ENCODE measurements at regions not wholly inside any gene's neighbourhood (a gene's known extent, or its start where the extent isn't known, plus 50 kb on each side); places are given as distances from the start of the nearest gene placed in this dataset.
"Not testable (repeated sequence)": the region's sequence is repeated elsewhere in the genome, so short reads cannot be mapped to it uniquely, and the experiment has no call there.

DNA sequence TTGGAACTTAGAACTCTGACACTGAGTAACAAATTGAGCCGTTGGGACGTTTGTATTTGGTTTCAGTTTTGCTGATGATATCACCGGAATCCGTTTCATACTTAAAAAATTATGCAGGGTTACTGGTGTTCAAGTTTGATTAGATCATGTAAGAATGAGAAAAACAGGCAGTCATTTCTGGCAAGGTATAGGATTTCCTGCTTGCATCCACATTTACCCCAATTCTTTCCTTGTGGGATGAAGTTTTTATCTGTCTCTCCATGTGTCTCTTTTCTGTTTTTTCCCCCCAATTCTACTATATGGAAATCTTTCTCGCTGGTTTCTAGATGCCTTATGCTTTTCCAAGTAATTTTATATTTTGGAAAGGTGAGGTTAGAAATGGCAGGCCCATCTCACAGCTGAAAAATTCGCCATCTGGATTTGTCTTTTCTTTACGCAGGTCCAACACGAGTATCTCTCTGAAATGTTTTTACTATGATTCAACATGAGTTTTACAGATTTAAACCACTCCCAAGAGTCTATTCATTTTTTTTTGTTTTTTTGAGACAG is 197.9 kb downstream of the SHOX start:
- no peaks in the 10 kb centered on the region for H3K9me3 ChIP-seq (ENCODE audit: low read depth, low read length)
- no peak overlapping the region for H3K4me3 ChIP-seq (ENCODE audit: low read length)
- no peaks in the 10 kb centered on the region for H3K4me1 ChIP-seq (ENCODE audit: insufficient read depth, low read length)
- no peaks in the 10 kb centered on the region for H3K27me3 ChIP-seq (ENCODE audit: insufficient read depth, low read length)

DNA sequence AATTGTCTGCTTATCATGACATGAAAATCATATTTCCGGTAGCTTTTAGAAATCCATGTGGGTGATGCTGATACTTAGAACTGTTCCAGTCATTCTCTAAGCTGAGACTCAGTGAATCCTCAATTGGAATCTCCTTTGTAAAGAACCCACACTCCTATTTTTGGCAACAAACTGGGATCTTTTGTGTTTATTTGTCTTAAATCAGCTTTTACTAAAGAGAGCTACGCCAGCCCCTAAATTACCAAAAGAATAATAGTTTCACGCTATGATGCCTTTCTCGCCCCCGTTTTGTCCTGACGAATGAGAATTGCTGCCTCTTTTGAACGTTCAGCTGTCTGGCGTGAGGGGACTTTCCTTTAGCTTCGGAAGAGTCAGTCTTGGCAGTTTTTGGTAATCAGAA is 195.9 kb downstream of the SHOX start:
- Histone ChIP-seq H3K27me3 (ENCODE audit: insufficient read depth, low read length) (no peaks in the 10 kb centered on the region), H3K4me1 (ENCODE audit: insufficient read depth, low read length) (no peaks in the 10 kb centered on the region), H3K9me3 (ENCODE audit: low read depth, low read length) (no peaks in the 10 kb centered on the region), H3K4me3 (ENCODE audit: low read length) (no peak overlapping the region)

DNA sequence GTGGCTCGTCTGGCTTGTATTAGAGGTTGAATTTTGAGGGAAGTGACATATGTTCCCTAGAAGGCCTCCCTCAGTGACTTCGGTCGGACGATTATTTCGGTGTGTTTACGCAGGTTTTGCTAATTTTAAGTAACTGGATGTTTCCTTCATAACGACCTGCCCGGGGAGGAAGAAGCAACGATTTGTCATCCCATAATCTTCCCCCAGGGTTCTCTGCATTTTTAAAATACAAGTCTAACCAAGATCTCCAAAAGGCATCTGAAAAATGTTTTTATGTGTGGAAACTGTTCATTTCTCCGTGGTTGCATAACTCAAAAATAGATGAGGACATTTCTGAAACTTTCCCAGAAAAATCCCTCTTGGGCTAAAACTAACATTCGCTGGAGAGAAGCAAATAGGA is 195.4 kb downstream of the SHOX start:
- no peaks in the 10 kb centered on the region for H3K9me3 ChIP-seq (ENCODE audit: low read depth, low read length)

DNA sequence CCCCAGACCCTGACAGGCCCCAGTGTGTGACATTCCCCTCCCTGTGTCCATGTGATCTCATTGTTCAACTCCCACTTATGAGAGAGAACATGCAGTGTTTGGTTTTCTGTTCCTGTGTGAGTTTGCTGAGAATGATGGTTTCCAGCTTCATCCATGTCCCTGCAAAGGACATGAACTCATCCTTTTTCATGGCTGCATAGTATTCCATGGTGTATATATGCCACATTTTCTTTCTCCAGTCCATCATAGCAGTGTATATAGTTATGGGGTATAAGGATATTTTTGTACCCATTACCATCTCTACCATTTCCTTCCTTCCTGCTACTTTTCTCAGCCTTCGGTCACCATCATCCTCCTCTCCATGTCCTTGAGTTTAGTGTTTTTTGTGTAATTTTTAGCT is 192.5 kb downstream of the SHOX start:
- not testable (repeated sequence) for H3K4me1 ChIP-seq (ENCODE audit: insufficient read depth, low read length); H3K27me3 ChIP-seq (ENCODE audit: insufficient read depth, low read length); H3K4me3 ChIP-seq (ENCODE audit: low read length); H3K9me3 ChIP-seq (ENCODE audit: low read depth, low read length)

More for the DNA sequence above, 195.4 kb downstream of the SHOX start:
- Histone ChIP-seq H3K4me3 (ENCODE audit: low read length) (no peak overlapping the region), H3K27me3 (ENCODE audit: insufficient read depth, low read length) (no peaks in the 10 kb centered on the region), H3K4me1 (ENCODE audit: insufficient read depth, low read length) (no peaks in the 10 kb centered on the region)

DNA sequence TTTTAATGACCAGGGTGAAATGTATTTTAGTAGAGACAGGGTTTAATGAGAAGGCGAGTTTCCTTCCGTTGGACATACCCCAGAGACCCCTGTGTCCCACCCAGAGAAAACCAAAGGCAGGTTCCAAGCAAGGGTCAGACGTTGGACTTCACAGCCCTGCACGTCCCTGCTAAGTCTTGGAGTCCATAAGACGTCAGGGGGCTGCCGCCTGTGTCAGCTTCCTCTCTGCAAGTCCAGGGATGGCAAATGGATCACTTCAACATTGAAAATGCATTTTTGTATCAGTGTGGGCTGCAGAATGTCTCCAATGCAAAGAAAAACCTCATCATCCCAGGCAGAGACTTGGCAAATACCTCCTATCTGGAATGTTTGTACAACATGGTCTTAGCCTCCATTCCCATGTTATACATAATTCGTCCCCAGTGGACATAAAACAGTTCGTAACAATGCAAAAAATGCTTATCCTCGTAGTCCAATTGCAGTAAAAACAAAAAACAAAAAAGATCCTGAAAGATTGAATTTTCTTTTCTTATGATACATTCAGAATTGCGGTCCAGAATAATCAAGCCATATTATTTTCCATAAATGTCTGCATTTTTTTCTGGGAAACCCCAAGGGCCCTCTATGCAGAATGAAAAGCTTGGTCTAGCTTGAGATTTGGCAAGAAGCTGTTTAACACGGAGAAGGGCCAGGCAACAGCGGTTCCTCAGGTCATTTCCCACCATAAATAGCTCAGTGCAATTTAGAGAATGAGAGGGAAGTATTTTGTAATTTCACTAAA is 190.9 kb downstream of the SHOX start:
- Histone ChIP-seq H3K9me3 (ENCODE audit: low read depth, low read length) (no peaks in the 10 kb centered on the region), H3K4me3 (ENCODE audit: low read length) (no peak overlapping the region)

DNA sequence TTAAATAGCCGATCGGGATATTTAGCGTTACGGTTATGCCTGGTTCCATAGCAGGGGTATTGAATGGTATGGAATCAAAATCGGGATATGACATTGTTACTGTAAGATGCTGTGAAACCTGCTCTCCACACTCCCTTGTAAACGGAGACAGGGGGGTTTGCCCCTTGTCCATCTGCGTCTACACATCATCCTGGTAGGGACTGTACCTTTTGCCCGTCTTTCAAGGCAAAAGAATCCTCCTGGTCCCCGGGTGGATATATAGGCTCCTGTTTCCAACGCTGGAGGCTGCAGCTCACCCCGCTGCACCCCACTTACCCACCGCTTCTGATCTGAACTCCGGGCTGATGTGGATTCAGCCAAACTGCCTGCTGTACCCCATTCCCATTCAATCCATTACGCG is 189.1 kb downstream of the SHOX start:
- Histone ChIP-seq H3K4me3 (ENCODE audit: low read length) (no peak overlapping the region), H3K9me3 (ENCODE audit: low read depth, low read length) (no peaks in the 10 kb centered on the region), H3K27me3 (ENCODE audit: insufficient read depth, low read length) (no peaks in the 10 kb centered on the region), H3K4me1 (ENCODE audit: insufficient read depth, low read length) (no peaks in the 10 kb centered on the region)

More for the DNA sequence above, 190.9 kb downstream of the SHOX start:
- Histone ChIP-seq H3K27me3 (ENCODE audit: insufficient read depth, low read length) (no peaks in the 10 kb centered on the region), H3K4me1 (ENCODE audit: insufficient read depth, low read length) (no peaks in the 10 kb centered on the region)

DNA sequence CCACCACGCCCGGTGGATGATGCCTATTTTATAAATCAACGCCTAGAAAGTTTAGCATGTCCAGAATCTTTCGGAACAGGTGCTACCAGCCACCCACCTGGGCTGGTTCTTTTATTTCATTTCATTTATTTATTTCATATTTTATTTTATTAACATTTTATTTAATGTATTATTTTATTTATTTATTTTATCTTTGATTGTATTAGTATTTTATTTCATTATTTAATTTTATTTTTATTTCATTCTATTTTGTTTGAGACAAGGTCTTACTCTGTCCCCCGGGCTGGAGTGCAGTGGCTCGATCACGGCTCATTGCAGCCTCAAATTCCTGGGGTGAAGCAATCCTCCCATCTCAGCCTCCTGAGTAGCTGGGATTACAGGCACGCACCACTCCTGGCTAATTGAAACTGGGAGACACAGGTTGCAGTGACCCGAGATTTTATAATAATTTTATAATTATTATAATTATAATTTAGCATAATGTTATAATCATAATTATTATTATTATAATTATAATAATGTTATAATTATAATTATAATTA is 187.2 kb downstream of the SHOX start:
- H3K27me3 ChIP-seq (ENCODE audit: insufficient read depth, low read length) = no peaks in the 10 kb centered on the region
- H3K4me1 ChIP-seq (ENCODE audit: insufficient read depth, low read length) = no peaks in the 10 kb centered on the region
- H3K9me3 ChIP-seq (ENCODE audit: low read depth, low read length) = no peaks in the 10 kb centered on the region
- no peak overlapping the region for H3K4me3 ChIP-seq (ENCODE audit: low read length)

DNA sequence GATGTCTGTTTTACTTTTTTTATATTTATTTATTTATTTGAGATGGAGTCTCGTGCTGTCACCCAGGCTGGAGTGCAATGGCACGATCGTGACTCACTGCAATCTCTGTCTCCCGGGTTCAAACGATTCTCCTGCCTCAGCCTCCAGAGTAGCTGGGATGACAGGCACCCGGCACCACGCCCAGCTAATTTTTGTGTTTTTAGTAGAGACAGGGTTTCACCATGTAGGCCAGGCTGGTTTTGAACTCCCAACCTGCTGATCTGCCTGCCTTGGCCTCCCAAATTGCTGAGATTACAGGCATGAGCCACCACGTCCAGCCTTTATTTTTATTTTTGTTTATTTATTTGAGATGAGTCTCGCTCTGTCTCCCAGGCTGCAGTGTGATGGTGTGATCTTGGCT is 186.6 kb downstream of the SHOX start:
- not testable (repeated sequence) for H3K9me3 ChIP-seq (ENCODE audit: low read depth, low read length); H3K27me3 ChIP-seq (ENCODE audit: insufficient read depth, low read length); H3K4me3 ChIP-seq (ENCODE audit: low read length); H3K4me1 ChIP-seq (ENCODE audit: insufficient read depth, low read length)

DNA sequence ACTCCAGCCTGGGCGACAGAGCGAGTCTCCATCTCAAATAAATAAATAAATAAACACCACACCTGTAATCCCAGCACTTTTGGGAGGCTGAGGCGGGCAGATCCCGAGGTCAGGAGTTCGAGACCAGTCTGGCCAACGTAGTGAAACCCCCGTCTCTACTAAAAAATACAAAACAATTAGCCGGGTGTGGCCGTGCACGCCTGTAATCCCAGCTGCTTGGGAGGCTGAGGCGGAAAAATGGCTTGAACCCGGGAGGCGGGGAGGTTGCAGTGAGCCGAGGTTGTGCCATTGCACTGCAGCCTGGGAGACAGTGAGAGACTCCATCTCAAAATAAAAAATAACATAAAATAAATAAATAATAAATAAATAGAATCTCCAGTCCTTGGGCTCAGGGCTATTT is 185.8 kb downstream of the SHOX start:
- no peak overlapping the region for H3K4me3 ChIP-seq (ENCODE audit: low read length)
- no peaks in the 10 kb centered on the region for H3K4me1 ChIP-seq (ENCODE audit: insufficient read depth, low read length)
- H3K9me3 ChIP-seq (ENCODE audit: low read depth, low read length) = no peaks in the 10 kb centered on the region
- no peaks in the 10 kb centered on the region for H3K27me3 ChIP-seq (ENCODE audit: insufficient read depth, low read length)

DNA sequence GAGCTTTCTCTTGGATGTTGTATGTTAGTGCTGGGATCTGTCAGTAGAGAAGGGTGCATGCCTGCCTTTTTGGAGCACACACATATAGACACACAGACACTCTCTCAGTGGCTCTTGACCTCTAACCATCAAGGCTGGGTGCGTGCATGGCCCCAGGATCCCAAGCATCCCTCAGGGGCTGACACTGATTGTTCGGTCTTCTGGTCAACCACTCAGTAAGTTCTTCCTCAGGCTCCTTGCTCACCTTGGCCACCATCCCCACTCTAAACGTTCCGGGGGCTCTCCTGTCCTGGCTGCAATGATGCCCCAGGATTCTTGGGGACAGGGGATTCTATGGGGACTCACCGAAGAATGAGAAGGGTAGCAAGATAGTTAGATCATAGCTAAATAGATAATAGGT is 179.6 kb downstream of the SHOX start:
- no peaks in the 10 kb centered on the region for H3K9me3 ChIP-seq (ENCODE audit: low read depth, low read length)
- no peaks in the 10 kb centered on the region for H3K4me1 ChIP-seq (ENCODE audit: insufficient read depth, low read length)
- no peaks in the 10 kb centered on the region for H3K27me3 ChIP-seq (ENCODE audit: insufficient read depth, low read length)
- no peak overlapping the region for H3K4me3 ChIP-seq (ENCODE audit: low read length)

DNA sequence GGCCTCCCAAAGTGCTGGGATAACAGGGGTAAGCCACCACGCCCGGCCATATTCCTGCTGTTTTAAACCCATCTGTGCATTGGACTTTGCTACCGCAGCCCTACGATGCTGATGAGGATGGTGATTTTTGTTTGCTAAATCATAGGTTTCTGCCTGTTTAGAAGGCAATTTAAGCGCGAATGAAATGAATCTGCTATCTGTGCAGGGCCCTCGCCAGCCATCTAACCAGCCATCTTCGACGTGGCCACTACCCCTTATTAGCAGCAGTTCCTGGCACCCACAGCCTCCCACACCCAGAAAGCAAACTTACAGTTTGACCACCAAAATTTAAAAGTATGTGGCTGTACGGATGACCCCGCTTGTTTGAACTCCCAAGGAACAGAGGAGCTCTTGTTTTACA is 178.5 kb downstream of the SHOX start:
- H3K4me1 ChIP-seq (ENCODE audit: insufficient read depth, low read length) = no peaks in the 10 kb centered on the region
- no peaks in the 10 kb centered on the region for H3K27me3 ChIP-seq (ENCODE audit: insufficient read depth, low read length)
- no peaks in the 10 kb centered on the region for H3K9me3 ChIP-seq (ENCODE audit: low read depth, low read length)

DNA sequence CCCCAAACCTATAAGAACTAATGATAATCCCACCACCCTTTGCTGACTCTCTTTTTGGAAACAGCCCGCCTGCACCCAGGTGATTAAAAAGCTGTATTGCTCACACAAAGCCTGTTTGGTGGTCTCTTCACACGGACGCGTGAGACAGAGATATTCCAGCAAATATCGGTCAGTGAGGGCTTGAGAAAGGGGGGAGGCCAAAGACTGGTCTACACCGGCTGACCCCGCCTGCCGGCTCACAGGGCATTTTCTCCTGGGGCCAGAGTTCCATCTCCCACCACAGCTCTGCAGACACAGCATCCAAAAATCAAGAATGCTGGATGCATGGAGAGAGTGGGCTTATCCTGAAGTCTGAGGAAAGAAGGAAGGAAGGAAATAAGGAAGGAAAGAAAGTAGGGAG is 176.0 kb downstream of the SHOX start:
- Histone ChIP-seq H3K27me3 (ENCODE audit: insufficient read depth, low read length) (no peaks in the 10 kb centered on the region), H3K4me1 (ENCODE audit: insufficient read depth, low read length) (no peaks in the 10 kb centered on the region), H3K9me3 (ENCODE audit: low read depth, low read length) (no peaks in the 10 kb centered on the region), H3K4me3 (ENCODE audit: low read length) (no peak overlapping the region)

More for the DNA sequence above, 178.5 kb downstream of the SHOX start:
- no peak overlapping the region for H3K4me3 ChIP-seq (ENCODE audit: low read length)

DNA sequence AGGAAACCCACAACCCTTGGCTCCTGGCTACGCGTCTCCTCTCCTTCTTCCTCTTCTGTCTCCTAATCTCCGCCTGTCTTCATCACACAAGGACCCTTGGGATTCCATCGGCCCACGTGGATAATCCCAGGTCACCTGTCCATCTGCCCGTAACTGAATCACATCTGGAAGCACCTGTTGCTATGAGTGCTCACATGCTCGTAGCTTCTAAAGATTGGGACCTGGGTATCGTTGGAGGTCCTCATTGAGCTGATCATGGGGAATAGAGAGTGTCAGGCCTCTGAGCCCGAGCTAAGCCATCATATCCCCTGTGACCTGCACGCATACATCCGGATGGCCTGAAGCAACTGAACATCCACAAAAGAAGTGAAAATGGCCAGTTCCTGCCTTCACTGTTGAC is 175.4 kb downstream of the SHOX start:
- Histone ChIP-seq H3K4me1 (ENCODE audit: insufficient read depth, low read length) (no peaks in the 10 kb centered on the region), H3K9me3 (ENCODE audit: low read depth, low read length) (no peaks in the 10 kb centered on the region)

DNA sequence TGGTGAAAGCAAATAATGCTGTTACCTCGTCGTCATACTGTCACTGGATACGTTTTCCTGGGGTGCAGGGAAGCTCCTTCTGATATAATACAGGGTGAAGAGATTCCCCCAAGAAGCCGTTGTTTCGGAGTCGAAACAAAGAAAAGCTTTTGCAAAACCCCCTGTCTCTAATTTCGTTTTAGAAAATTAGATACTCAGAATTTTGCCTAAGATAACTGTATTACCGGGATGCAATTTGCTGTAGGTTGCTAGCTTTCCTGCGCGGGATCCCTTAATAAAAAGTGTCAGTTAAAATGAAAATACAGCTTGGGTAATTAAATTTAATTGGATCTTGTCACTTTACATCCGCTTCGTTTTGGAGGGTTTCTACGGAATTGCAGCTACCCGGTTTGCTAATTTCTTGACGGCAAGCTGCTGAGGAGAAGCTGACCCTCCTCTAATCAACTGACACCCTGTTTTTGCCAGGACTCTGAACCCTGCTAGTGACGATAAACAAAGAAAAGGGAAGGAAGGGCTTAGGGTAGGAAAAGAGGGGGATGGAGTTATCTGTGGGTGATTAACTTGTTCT is 174.6 kb downstream of the SHOX start:
- no peaks in the 10 kb centered on the region for H3K27me3 ChIP-seq (ENCODE audit: insufficient read depth, low read length)
- no peaks in the 10 kb centered on the region for H3K4me1 ChIP-seq (ENCODE audit: insufficient read depth, low read length)
- H3K4me3 ChIP-seq (ENCODE audit: low read length) = no peak overlapping the region

More for the DNA sequence above, 175.4 kb downstream of the SHOX start:
- Histone ChIP-seq H3K4me3 (ENCODE audit: low read length) (no peak overlapping the region), H3K27me3 (ENCODE audit: insufficient read depth, low read length) (no peaks in the 10 kb centered on the region)

DNA sequence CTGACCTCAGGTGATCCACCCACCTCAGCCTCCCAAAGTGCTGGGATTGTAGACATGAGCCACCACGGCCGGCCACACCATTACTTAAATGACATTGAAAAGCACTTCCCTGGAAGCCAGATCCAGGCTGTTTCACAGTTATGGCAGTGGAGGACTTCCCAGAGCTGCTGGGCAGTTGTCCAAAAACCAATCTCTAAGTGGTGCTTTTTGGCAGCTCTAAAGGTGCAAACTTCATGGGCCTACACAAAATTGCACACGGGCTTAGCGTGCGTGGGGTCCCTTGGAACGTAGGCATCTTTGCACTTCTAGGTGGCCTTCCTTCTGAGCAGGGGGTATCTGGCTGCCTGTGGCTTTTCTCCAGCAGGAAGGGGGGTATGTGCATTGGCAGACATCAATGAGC is 172.3 kb downstream of the SHOX start:
- Histone ChIP-seq H3K4me3 (ENCODE audit: low read length) (no peak overlapping the region), H3K27me3 (ENCODE audit: insufficient read depth, low read length) (no peaks in the 10 kb centered on the region), H3K4me1 (ENCODE audit: insufficient read depth, low read length) (no peaks in the 10 kb centered on the region), H3K9me3 (ENCODE audit: low read depth, low read length) (no peaks in the 10 kb centered on the region)

More for the DNA sequence above, 174.6 kb downstream of the SHOX start:
- H3K9me3 ChIP-seq (ENCODE audit: low read depth, low read length) = no peaks in the 10 kb centered on the region

Data from mononuclear cell (primary cell).